ENCODE measurements at regions not wholly inside any gene's neighbourhood (a gene's known extent, or its start where the extent isn't known, plus 50 kb on each side); places are given as distances from the start of the nearest gene placed in this dataset.

- Histone ChIP-seq H3K4me2 (ENCODE audit: insufficient read depth, low read length) (no peak overlapping the region), H3K9me1 (ENCODE audit: control insufficient read depth, insufficient read depth, low read length) (no peaks in the 10 kb centered on the region), H3K9ac (ENCODE audit: insufficient read depth in 1 of 2, low read depth in 2 of 2, low read length in 2 of 2) (no peak overlapping the region), H4K20me1 (replicated peaks; ENCODE audit: control insufficient read depth, insufficient read depth, low read length) (no peaks in the 10 kb centered on the region), H3K9me3 (replicated peaks; ENCODE audit: control insufficient read depth, insufficient read depth, low read depth, low read length) (no peaks in the 10 kb centered on the region), H3K27me3 (ENCODE audit: control insufficient read depth in 2 of 2, insufficient read depth in 2 of 2, low read length in 2 of 2) (no peaks in the 10 kb centered on the region), H3K4me1 (replicated peaks in 1 of 2; ENCODE audit: control insufficient read depth in 2 of 2, insufficient read depth in 2 of 2, low read length in 2 of 2) (no peaks in the 10 kb centered on the region), H3K4me3 (no peak overlapping the region), H3K79me2 (ENCODE audit: control insufficient read depth, insufficient read depth, low read length) (no peaks in the 10 kb centered on the region), H3K27ac (ENCODE audit: extremely low read depth, low read depth, low read length) (no peak overlapping the region), H3K36me3 (ENCODE audit: control insufficient read depth, insufficient read depth, low read length) (no peaks in the 10 kb centered on the region), H2AFZ (ENCODE audit: low read depth, low read length) (no peak overlapping the region)
- no TSS peak for BruUV-seq (replicated peaks)
- CTCF ChIA-PET (ENCODE audit: low intra/inter-chr PET ratio) = no interaction called here
- intact Hi-C loops (cut with micrococcal nuclease) = no loop called here
- POLR2A ChIA-PET = no interaction called here
- no peak for TF ChIP-seq ZBTB40 (IDR thresholded peaks at IDR 0.05)
- TF ChIP-seq ZBTB40 (CRISPR knock-in tag; IDR thresholded peaks at IDR 0.05) = no peak
- no peak for TF ChIP-seq CTBP1 (IDR thresholded peaks at IDR 0.05; ENCODE audit: borderline replicate concordance)
- no peak for TF ChIP-seq THRAP3 (IDR thresholded peaks at IDR 0.05; ENCODE audit: borderline replicate concordance)
- no peak for TF ChIP-seq RBM17 (IDR thresholded peaks at IDR 0.05; ENCODE audit: borderline replicate concordance, low read depth, low read length)
- TF ChIP-seq ZFX (CRISPR knock-in tag; IDR thresholded peaks at IDR 0.05) = no peak
- TF ChIP-seq FOSL1 (tag; conservative IDR thresholded peaks at IDR 0.05) = no peak
- no peak for TF ChIP-seq ZNF165 (CRISPR knock-in tag; IDR thresholded peaks at IDR 0.05; ENCODE audit: borderline replicate concordance)
- TF ChIP-seq TFAM (CRISPR knock-in tag; conservative IDR thresholded peaks at IDR 0.05) = no peak
- no peak for TF ChIP-seq IRF2 (CRISPR knock-in tag; IDR thresholded peaks at IDR 0.05)
- TF ChIP-seq KHSRP (IDR thresholded peaks at IDR 0.05) = no peak
- TF ChIP-seq DMBX1 (CRISPR knock-in tag; IDR thresholded peaks at IDR 0.05; ENCODE audit: borderline replicate concordance) = no peak
- WGBS (ENCODE audit: insufficient coverage, low coverage, missing lambda C conversion rate) = 0% methylated on average over 2 of the region's 2 CpGs
- FAIRE-seq (no peak), ATAC-seq (no peak), DNase-seq (ENCODE audit: extremely low read depth in 1 of 4, low spot score in 3 of 4) (no peak)
- in situ Hi-C loops (cut with MboI) = no loop called here
These were observed 70.5 kb upstream of the SLC4A7 start for GRCh38 chr3:27554706-27555105.
